GM19328 (cell line): ENCODE measurements at regions not wholly inside any gene's neighbourhood (a gene's known extent, or its start where the extent isn't known, plus 50 kb on each side); places are given as distances from the start of the nearest gene placed in this dataset.
"Not testable (repeated sequence)": the region's sequence is repeated elsewhere in the genome, so short reads cannot be mapped to it uniquely, and the experiment has no call there.

Experiments used
- ATAC-seq: cut with Tn5 transposase; IDR thresholded peaks from one replicate; pipeline ENCODE4 v1.9.1; 2021; ENCODE audit warnings: mild to moderate bottlenecking, moderate library complexity; ENCODE audit not compliant: unreplicated experiment

GRCh38 chr2:175688243-175688642, 313.8 kb downstream of the LNPK start:
- no peak for ATAC-seq

GRCh38 chr2:175687465-175687864, 314.6 kb downstream of the LNPK start:
- no peak for ATAC-seq

GRCh38 chr2:175686002-175686401, 316.1 kb downstream of the LNPK start:
- no peak for ATAC-seq

GRCh38 chr2:175684466-175684865, 317.6 kb downstream of the LNPK start:
- no peak for ATAC-seq

- no peak for ATAC-seq
Measured at GRCh38 chr2:175679728-175680127, 322.3 kb downstream of the LNPK start.

- ATAC-seq: no peak
Measured at GRCh38 chr2:175679231-175679630, 322.8 kb downstream of the LNPK start.

GRCh38 chr2:175677880-175678279, 324.2 kb downstream of the LNPK start:
- no peak for ATAC-seq

- ATAC-seq: no peak
Measured at GRCh38 chr2:175676813-175677212, 325.3 kb downstream of the LNPK start.

GRCh38 chr2:175668804-175669203, 333.3 kb downstream of the LNPK start:
- not testable (repeated sequence) for ATAC-seq

GRCh38 chr2:175662335-175662734, 339.7 kb downstream of the LNPK start:
- no peak for ATAC-seq

GRCh38 chr2:175648577-175649063, 353.4 kb downstream of the LNPK start:
- ATAC-seq: no peak

- no peak for ATAC-seq
Measured at GRCh38 chr2:175647058-175647457, 355.0 kb downstream of the LNPK start.

GRCh38 chr2:175640655-175641054, 361.4 kb downstream of the LNPK start:
- no peak for ATAC-seq

- no peak for ATAC-seq
Measured at GRCh38 chr2:175633227-175633626, 368.8 kb downstream of the LNPK start.

GRCh38 chr2:175631245-175631623, 370.8 kb downstream of the LNPK start:
- ATAC-seq: no peak

- no peak for ATAC-seq
Measured at GRCh38 chr2:175630280-175631244, 371.5 kb downstream of the LNPK start.

GRCh38 chr2:175628243-175628642, 373.8 kb downstream of the LNPK start:
- no peak for ATAC-seq

- ATAC-seq: no peak
Measured at GRCh38 chr2:175627405-175627804, 374.7 kb downstream of the LNPK start.

- ATAC-seq: no peak
Measured at GRCh38 chr2:175626796-175627195, 375.3 kb downstream of the LNPK start.

GRCh38 chr2:175624785-175625184, 377.3 kb downstream of the LNPK start:
- no peak for ATAC-seq

- no peak for ATAC-seq
Measured at GRCh38 chr2:175624211-175624761, 377.8 kb downstream of the LNPK start.

GRCh38 chr2:175621821-175622220, 380.2 kb downstream of the LNPK start:
- ATAC-seq: no peak
